ENCODE measurements at regions not wholly inside any gene's neighbourhood (a gene's known extent, or its start where the extent isn't known, plus 50 kb on each side); places are given as distances from the start of the nearest gene placed in this dataset.

- Histone ChIP-seq H4K8ac (ENCODE audit: low read depth in 2 of 2, low read length in 2 of 2) (no peak overlapping the region), H3K36me3 (ENCODE audit: control insufficient read depth, insufficient read depth, low read length) (no peaks in the 10 kb centered on the region), H2AFZ (replicated peaks; ENCODE audit: low read length, poor library complexity) (no peak overlapping the region), H2BK15ac (ENCODE audit: low read depth, low read length) (no peak overlapping the region), H3K9me1 (ENCODE audit: insufficient read depth, low read length) (no peaks in the 10 kb centered on the region), H2BK20ac (ENCODE audit: low read depth, low read length) (no peak overlapping the region), H3K79me1 (ENCODE audit: low read depth in 1 of 2, low read length in 2 of 2) (no peaks in the 10 kb centered on the region), H4K5ac (ENCODE audit: low read depth, low read length) (no peak overlapping the region), H3K27ac (ENCODE audit: insufficient read depth, low read length) (no peak overlapping the region), H3K9ac (ENCODE audit: low read depth, low read length) (no peak overlapping the region), H4K91ac (ENCODE audit: insufficient read depth, low read depth, low read length) (no peak overlapping the region), H3K4me2 (ENCODE audit: low read depth, low read length) (no peak overlapping the region), H2AK5ac (ENCODE audit: low read depth, low read length) (no peak overlapping the region), H3K56ac (ENCODE audit: extremely low read depth, insufficient read depth, low read length) (no peak overlapping the region), H4K20me1 (ENCODE audit: insufficient read depth, low read length) (no peaks in the 10 kb centered on the region), H3K23ac (ENCODE audit: low read depth, low read length) (no peak overlapping the region), H3K14ac (replicated peaks; ENCODE audit: low read depth, low read length) (no peak overlapping the region), H2AK9ac (replicated peaks; ENCODE audit: low read depth, low read length, poor library complexity) (no peak overlapping the region), H3K27me3 (ENCODE audit: control insufficient read depth, insufficient read depth, low read length) (no peaks in the 10 kb centered on the region), H3K18ac (ENCODE audit: low read depth, low read length) (no peak overlapping the region), H2BK5ac (ENCODE audit: low read depth, low read length, poor library complexity, severe bottlenecking) (no peak overlapping the region), H2BK120ac (ENCODE audit: low read depth, low read length) (no peak overlapping the region), H3K4me3 (ENCODE audit: insufficient read depth, low read depth, low read length) (no peak overlapping the region), H3K4ac (ENCODE audit: low read depth, low read length) (no peak overlapping the region), H3K9me3 (ENCODE audit: control insufficient read depth, insufficient read depth, low read length) (peaks cover 2% of the 10 kb centered on the region; the same call in 1 of the 2 replicates), H3K4me1 (ENCODE audit: control insufficient read depth, insufficient read depth, low read length) (no peaks in the 10 kb centered on the region)
- DNase-seq (no peak), ATAC-seq (ENCODE audit: low read depth) (no peak)
- ChIA-PET CTCF (interaction anchor here (0.5 kb wide), 1 partner anchor 12 kb away, joined by 4 read pairs; no protein-coding TSS in a partner anchor), POLR2A (ENCODE audit: unreplicated experiment) (no interaction called here)
- TF ChIP-seq FOS (IDR thresholded peaks at IDR 0.05; ENCODE audit: low read depth, low read length), result no peak
- no peak for TF ChIP-seq MXI1 (IDR thresholded peaks at IDR 0.05; ENCODE audit: borderline replicate concordance, low read depth, low read length)
- TF ChIP-seq MAFK (IDR thresholded peaks at IDR 0.05; ENCODE audit: low read depth, low read length), result no peak
- TF ChIP-seq RFX5 (IDR thresholded peaks at IDR 0.05; ENCODE audit: low read depth, low read length), result no peak
- no peak for TF ChIP-seq RCOR1 (IDR thresholded peaks at IDR 0.05; ENCODE audit: insufficient replicate concordance, low read length)
- TF ChIP-seq SMC3 (IDR thresholded peaks at IDR 0.05; ENCODE audit: low read depth, low read length), result no peak
- no peak for TF ChIP-seq CTCF (conservative IDR thresholded peaks at IDR 0.05; ENCODE audit: low read depth, low read length)
- no peak for TF ChIP-seq POLR2A (IDR thresholded peaks at IDR 0.05; ENCODE audit: low read depth, low read length)
- no CpG with 5 or more reads among the region's 3 CpGs for WGBS, 2 experiments (ENCODE audit: extremely low coverage in 2 of 2, insufficient read length in 1 of 2)
- in situ Hi-C loops (cut with MboI; ENCODE audit: low sequenced_read_pairs), result no loop called here
- dilution Hi-C loops (cut with HindIII; ENCODE audit: low sequenced_read_pairs, unreplicated experiment), result no loop called here
- intact Hi-C loops (cut with micrococcal nuclease), result no loop called here
- no TSS peak for BruUV-seq (replicated peaks)
Measured at GRCh38 chrX:147602176-147602696, 309.5 kb upstream of the FMR1 start.

All from IMR-90 (cell line).